Suprapubic skin (tissue), 3 donors: ENCODE measurements at regions not wholly inside any gene's neighbourhood (a gene's known extent, or its start where the extent isn't known, plus 50 kb on each side); places are given as distances from the start of the nearest gene placed in this dataset.

ENCODE experiments used
- CTCF ChIP-seq, 2 donors: fragments of 200-600 bp in 1 of 2; fragments of 450-650 bp in 1 of 2; sonication (generic) in 1 of 2; IDR thresholded peaks; one replicate each; pipeline ENCODE4 v1.5.1; 2016 to 2019; ENCODE audit warnings: antibody characterized with exemption in 2 of 2, mild to moderate bottlenecking in 1 of 2, moderate library complexity in 1 of 2
- EP300 ChIP-seq: sonication (generic); formaldehyde crosslinking; IDR thresholded peaks from one replicate; pipeline ENCODE4 v1.6.1; 2017; ENCODE audit warnings: antibody characterized with exemption
- POLR2A ChIP-seq, 2 donors: fragments of 450-650 bp; IDR thresholded peaks; one replicate each; pipeline ENCODE4 v1.6.1; 2017; ENCODE audit warnings: antibody characterized with exemption in 2 of 2, mild to moderate bottlenecking in 2 of 2, moderate library complexity in 2 of 2

- TF ChIP-seq CTCF (IDR thresholded peaks at IDR 0.05) (no peak), POLR2A (IDR thresholded peaks at IDR 0.05) (no peak), EP300 (no peak)
These were observed 115.6 kb upstream of the NGF start for GRCh38 chr1:115453666-115454065.
